SK-N-SH (cell line): ENCODE measurements at regions not wholly inside any gene's neighbourhood (a gene's known extent, or its start where the extent isn't known, plus 50 kb on each side); places are given as distances from the start of the nearest gene placed in this dataset.

ENCODE experiments used
- CTCF ChIA-PET: fragments of 300-600, 350-600 bp; formaldehyde crosslinking; extraction: SDS; loops from one replicate; lab custom pipeline; 2021; lab: Yijun Ruan, JAX
- POLR2A ChIA-PET: fragments of 350-600 bp; sonication (Branson Sonifier 250); formaldehyde crosslinking; extraction: SDS; loops from one replicate; lab custom pipeline; 2020; ENCODE audit warnings: antibody characterized with exemption, inconsistent platforms; lab: Yijun Ruan, JAX
- DNase-seq: peaks from one replicate; pipeline ENCODE4 v3.0.0; 2012
- H2AFZ ChIP-seq: fragments of 200-600 bp; sonication (generic); 2 replicates; pipeline ENCODE4 v1.8.1; 2016; ENCODE audit warnings: antibody characterized with exemption, mild to moderate bottlenecking, low read depth
- H3F3A ChIP-seq: fragments of 200-600 bp; sonication (generic); replicated peaks from 2 replicates; pipeline ENCODE3; 2016; ENCODE audit warnings: antibody characterized with exemption, mild to moderate bottlenecking; ENCODE audit not compliant: insufficient read depth
- H3K27ac ChIP-seq, 2 experiments: fragments of 200-500 bp in 1 of 2; fragments of 200-600 bp in 1 of 2; sonication (Bioruptor generic) in 1 of 2; sonication (generic), shearing (Covaris generic) in 1 of 2; 2 replicates each; pipeline versions ENCODE4 v1.5.1 to v1.6.1; 2014 to 2016; ENCODE audit warnings: low read depth in 2 of 2, inconsistent platforms in 1 of 2, low read length in 1 of 2, mild to moderate bottlenecking in 1 of 2, mixed read lengths in 1 of 2
- H3K27me3 ChIP-seq: fragments of 200-600 bp; sonication (generic), shearing (Covaris generic); 2 replicates; pipeline ENCODE4 v1.6.1; 2016; ENCODE audit warnings: mixed run types; ENCODE audit not compliant: insufficient read depth
- H3K36me3 ChIP-seq, 2 experiments: fragments of 200-500 bp in 1 of 2; fragments of 200-600 bp in 1 of 2; sonication (Bioruptor generic) in 1 of 2; sonication (generic) in 1 of 2; replicated peaks in 1 of 2; 2 replicates each; pipeline versions ENCODE3 to v1.5.1; 2014 to 2016; ENCODE audit warnings: low read length in 1 of 2, mild to moderate bottlenecking in 1 of 2; ENCODE audit not compliant: insufficient read depth in 2 of 2, control insufficient read depth in 1 of 2
- H3K4me1 ChIP-seq, 2 experiments: fragments of 200-500 bp in 1 of 2; fragments of 200-600 bp in 1 of 2; sonication (Bioruptor generic) in 1 of 2; sonication (generic), shearing (Covaris generic) in 1 of 2; 2 replicates each; pipeline versions ENCODE4 v1.5.1 to v1.6.1; 2014 to 2016; ENCODE audit warnings: low read depth in 1 of 2, low read length in 1 of 2, mixed run types in 1 of 2; ENCODE audit not compliant: insufficient read depth in 2 of 2, control insufficient read depth in 1 of 2
- H3K4me2 ChIP-seq: fragments of 200-600 bp; sonication (generic), shearing (Covaris generic); 2 replicates; pipeline ENCODE4 v1.6.1; 2017; ENCODE audit warnings: mixed run types
- H3K4me3 ChIP-seq, 2 experiments: fragments of 200-500 bp in 1 of 2; fragments of 200-600 bp in 1 of 2; sonication (Bioruptor generic) in 1 of 2; sonication (generic), shearing (Covaris generic) in 1 of 2; 2 replicates each; pipeline versions ENCODE4 v1.5.1 to v1.8.1; 2014 to 2016; ENCODE audit warnings: low read depth in 2 of 2, inconsistent platforms in 1 of 2, low read length in 1 of 2, mild to moderate bottlenecking in 1 of 2, mixed read lengths in 1 of 2, moderate library complexity in 1 of 2
- H3K79me2 ChIP-seq: fragments of 200-600 bp; sonication (generic); 2 replicates; pipeline ENCODE4 v1.8.1; 2017; ENCODE audit warnings: mild to moderate bottlenecking; ENCODE audit not compliant: insufficient read depth
- H3K9ac ChIP-seq: fragments of 200-600 bp; sonication (generic); 2 replicates; pipeline ENCODE4 v1.6.1; 2017; ENCODE audit warnings: mixed run types
- H3K9me2 ChIP-seq: fragments of 200-600 bp; sonication (generic); 2 replicates; pipeline ENCODE4 v1.6.1; 2017; ENCODE audit warnings: mixed run types
- H3K9me3 ChIP-seq: fragments of 200-600 bp; sonication (generic); 2 replicates; pipeline ENCODE4 v1.6.1; 2017; ENCODE audit warnings: mixed run types, mild to moderate bottlenecking, moderate library complexity
- H4K20me1 ChIP-seq: fragments of 200-600 bp; sonication (generic); 2 replicates; pipeline ENCODE4 v1.6.1; 2017; ENCODE audit warnings: mild to moderate bottlenecking, mixed run types; ENCODE audit not compliant: insufficient read depth
- CHD2 ChIP-seq: fragments of 150-350 bp; IDR thresholded peaks from 2 replicates; pipeline ENCODE4 v1.6.1; 2018; ENCODE audit warnings: low read length; ENCODE audit not compliant: partially characterized antibody
- EP300 ChIP-seq, 2 experiments: IDR thresholded peaks; 2 replicates each; pipeline versions ENCODE4 v1.4.0 to v1.6.1; 2012; ENCODE audit warnings: borderline replicate concordance in 1 of 2, low read depth in 1 of 2, low read length in 1 of 2
- EZH2phosphoT487 ChIP-seq: fragments of 200-600 bp; sonication (generic); IDR thresholded peaks from 2 replicates; pipeline ENCODE4 v1.6.1; 2017; ENCODE audit warnings: low read depth, mixed run types, mild to moderate bottlenecking, antibody characterized with exemption, moderate library complexity, borderline replicate concordance
- FOSL2 ChIP-seq: IDR thresholded peaks from 2 replicates; pipeline ENCODE4 v1.4.0; 2012; ENCODE audit warnings: low read depth, mild to moderate bottlenecking, moderate library complexity, borderline replicate concordance
- GATA2 ChIP-seq: sonication (generic); formaldehyde crosslinking; IDR thresholded peaks from 2 replicates; pipeline ENCODE4 v1.5.0; 2020; ENCODE audit warnings: mild to moderate bottlenecking, missing genetic modification reagents
- JUND ChIP-seq: IDR thresholded peaks from 2 replicates; pipeline ENCODE4 v1.4.0; 2012
- MEF2A ChIP-seq: IDR thresholded peaks from 2 replicates; pipeline ENCODE4 v1.4.0; 2012; ENCODE audit warnings: low read depth, borderline replicate concordance
- NFIC ChIP-seq: IDR thresholded peaks from 2 replicates; pipeline ENCODE4 v1.4.0; 2012; ENCODE audit warnings: borderline replicate concordance
- POLR2AphosphoS5 ChIP-seq: IDR thresholded peaks from 2 replicates; pipeline ENCODE4 v1.6.1; 2012; ENCODE audit warnings: low read depth, low read length
- RAD21 ChIP-seq: IDR thresholded peaks from 2 replicates; pipeline ENCODE4 v1.6.1; 2012; ENCODE audit warnings: mild to moderate bottlenecking, low read length
- RCOR1 ChIP-seq: fragments of 150-350 bp; IDR thresholded peaks from 2 replicates; pipeline ENCODE4 v1.6.1; 2017; ENCODE audit warnings: antibody characterized with exemption, low read length
- RFX5 ChIP-seq: IDR thresholded peaks from 2 replicates; pipeline ENCODE4 v1.6.1; 2012; ENCODE audit warnings: mild to moderate bottlenecking, improper control_type of control experiment, low read length
- SMC3 ChIP-seq: IDR thresholded peaks from 2 replicates; pipeline ENCODE4 v1.6.1; 2012; ENCODE audit warnings: low read depth, low read length, improper control_type of control experiment
- TCF12 ChIP-seq: IDR thresholded peaks from 2 replicates; pipeline ENCODE4 v1.4.0; 2012
- USF2 ChIP-seq: fragments of 150-350 bp; IDR thresholded peaks from 2 replicates; pipeline ENCODE4 v1.6.1; 2017; ENCODE audit warnings: antibody characterized with exemption, low read length, low read depth, borderline replicate concordance
- YY1 ChIP-seq: IDR thresholded peaks from 2 replicates; pipeline ENCODE4 v1.4.0; 2012; ENCODE audit warnings: low read depth, mild to moderate bottlenecking
- WGBS: methylation state at CpG from one replicate; pipeline ENCODE4 v1.1.6; 2017; ENCODE audit warnings: low lambda C conversion rate; 5-methylcytosine and 5-hydroxymethylcytosine counted together
- TF ChIP-seq, protein P1 (sequence below): IDR thresholded peaks from 2 replicates; pipeline ENCODE4 v1.4.0; 2012; ENCODE audit warnings: low read depth, borderline replicate concordance
- TF ChIP-seq, protein P2 (sequence below): fragments of 200-600 bp; sonication (generic); IDR thresholded peaks from 2 replicates; pipeline ENCODE4 v1.6.1; 2017; ENCODE audit warnings: antibody characterized with exemption, mild to moderate bottlenecking, moderate library complexity

- no peak overlapping the region for H3K9ac ChIP-seq
- DNase-seq: no peak
- H3K27me3 ChIP-seq: no peaks in the 10 kb centered on the region
- H3K4me1 ChIP-seq: peaks cover 0 to under 1% of the 10 kb centered on the region in 2 experiments; a peak in 2 of 4 replicates
- TF ChIP-seq JUND (no peak), MEF2A (no peak), EP300 (IDR thresholded peaks at IDR 0.05; ENCODE audit: borderline replicate concordance in 1 of 2, low read depth in 1 of 2, low read length in 1 of 2) (no peak), RCOR1 (no peak), YY1 (no peak), USF2 (no peak), RFX5 (no peak), SMC3 (no peak)
- TF ChIP-seq, protein P1, sequence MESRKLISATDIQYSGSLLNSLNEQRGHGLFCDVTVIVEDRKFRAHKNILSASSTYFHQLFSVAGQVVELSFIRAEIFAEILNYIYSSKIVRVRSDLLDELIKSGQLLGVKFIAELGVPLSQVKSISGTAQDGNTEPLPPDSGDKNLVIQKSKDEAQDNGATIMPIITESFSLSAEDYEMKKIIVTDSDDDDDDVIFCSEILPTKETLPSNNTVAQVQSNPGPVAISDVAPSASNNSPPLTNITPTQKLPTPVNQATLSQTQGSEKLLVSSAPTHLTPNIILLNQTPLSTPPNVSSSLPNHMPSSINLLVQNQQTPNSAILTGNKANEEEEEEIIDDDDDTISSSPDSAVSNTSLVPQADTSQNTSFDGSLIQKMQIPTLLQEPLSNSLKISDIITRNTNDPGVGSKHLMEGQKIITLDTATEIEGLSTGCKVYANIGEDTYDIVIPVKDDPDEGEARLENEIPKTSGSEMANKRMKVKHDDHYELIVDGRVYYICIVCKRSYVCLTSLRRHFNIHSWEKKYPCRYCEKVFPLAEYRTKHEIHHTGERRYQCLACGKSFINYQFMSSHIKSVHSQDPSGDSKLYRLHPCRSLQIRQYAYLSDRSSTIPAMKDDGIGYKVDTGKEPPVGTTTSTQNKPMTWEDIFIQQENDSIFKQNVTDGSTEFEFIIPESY: no peak
- no peak overlapping the region for H2AFZ ChIP-seq
- H4K20me1 ChIP-seq: no peaks in the 10 kb centered on the region
- H3K9me2 ChIP-seq: no peaks in the 10 kb centered on the region
- H3K27ac ChIP-seq: no peak overlapping the region
- no peaks in the 10 kb centered on the region for H3F3A ChIP-seq
- no peak overlapping the region for H3K4me2 ChIP-seq
- ChIA-PET CTCF (interaction anchor here (0.7 to 1.2 kb wide), 4 partner anchors 10 to 37 kb away, joined by 3 to 7 read pairs (median 3); no protein-coding TSS in a partner anchor), POLR2A (no interaction called here)
- WGBS: 86% methylated on average over 4 of the region's 4 CpGs
- no peaks in the 10 kb centered on the region for H3K36me3 ChIP-seq
- no peaks in the 10 kb centered on the region for H3K79me2 ChIP-seq
- H3K9me3 ChIP-seq: no peaks in the 10 kb centered on the region
- no peak overlapping the region for H3K4me3 ChIP-seq
Observed at GRCh38 chr13:91172160-91172559, 175.3 kb upstream of the MIR17HG start.

GRCh38 chr13:91174886-91175501 is 172.5 kb upstream of the MIR17HG start:
- no peaks in the 10 kb centered on the region for H3K36me3 ChIP-seq
- TF ChIP-seq RCOR1 (no peak), MEF2A (no peak), GATA2 (CRISPR knock-in tag) (no peak), EZH2phosphoT487 (no peak), TCF12 (no peak), SMC3 (no peak), NFIC (no peak), POLR2AphosphoS5 (no peak), CHD2 (no peak), FOSL2 (no peak), RAD21 (no peak)
- TF ChIP-seq, protein P2, sequence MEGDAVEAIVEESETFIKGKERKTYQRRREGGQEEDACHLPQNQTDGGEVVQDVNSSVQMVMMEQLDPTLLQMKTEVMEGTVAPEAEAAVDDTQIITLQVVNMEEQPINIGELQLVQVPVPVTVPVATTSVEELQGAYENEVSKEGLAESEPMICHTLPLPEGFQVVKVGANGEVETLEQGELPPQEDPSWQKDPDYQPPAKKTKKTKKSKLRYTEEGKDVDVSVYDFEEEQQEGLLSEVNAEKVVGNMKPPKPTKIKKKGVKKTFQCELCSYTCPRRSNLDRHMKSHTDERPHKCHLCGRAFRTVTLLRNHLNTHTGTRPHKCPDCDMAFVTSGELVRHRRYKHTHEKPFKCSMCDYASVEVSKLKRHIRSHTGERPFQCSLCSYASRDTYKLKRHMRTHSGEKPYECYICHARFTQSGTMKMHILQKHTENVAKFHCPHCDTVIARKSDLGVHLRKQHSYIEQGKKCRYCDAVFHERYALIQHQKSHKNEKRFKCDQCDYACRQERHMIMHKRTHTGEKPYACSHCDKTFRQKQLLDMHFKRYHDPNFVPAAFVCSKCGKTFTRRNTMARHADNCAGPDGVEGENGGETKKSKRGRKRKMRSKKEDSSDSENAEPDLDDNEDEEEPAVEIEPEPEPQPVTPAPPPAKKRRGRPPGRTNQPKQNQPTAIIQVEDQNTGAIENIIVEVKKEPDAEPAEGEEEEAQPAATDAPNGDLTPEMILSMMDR: no peak
- TF ChIP-seq, all 33 proteins: peak for 0
- H3K9me2 ChIP-seq: no peaks in the 10 kb centered on the region
- no peaks in the 10 kb centered on the region for H3K79me2 ChIP-seq
- CTCF ChIA-PET: interaction anchor here (1.1 kb wide), 1 partner anchor 10 kb away, joined by 3 read pairs; no protein-coding TSS in a partner anchor
- H3K9ac ChIP-seq: no peak overlapping the region
- H3K4me3 ChIP-seq: no peak overlapping the region
- H3K27ac ChIP-seq: no peak overlapping the region
- H3F3A ChIP-seq: no peaks in the 10 kb centered on the region
- DNase-seq: no peak
- H3K27me3 ChIP-seq: no peaks in the 10 kb centered on the region
- H3K4me2 ChIP-seq: no peak overlapping the region
- 74% methylated on average over 25 of the region's 52 CpGs for WGBS
- no peak overlapping the region for H2AFZ ChIP-seq
- no peaks in the 10 kb centered on the region for H3K9me3 ChIP-seq
- H3K4me1 ChIP-seq: no peaks in the 10 kb centered on the region
- no peaks in the 10 kb centered on the region for H4K20me1 ChIP-seq
- POLR2A ChIA-PET: no interaction called here
